ENCODE measurements at regions not wholly inside any gene's neighbourhood (a gene's known extent, or its start where the extent isn't known, plus 50 kb on each side); places are given as distances from the start of the nearest gene placed in this dataset.
"Not testable (repeated sequence)": the region's sequence is repeated elsewhere in the genome, so short reads cannot be mapped to it uniquely, and the experiment has no call there.

DNA sequence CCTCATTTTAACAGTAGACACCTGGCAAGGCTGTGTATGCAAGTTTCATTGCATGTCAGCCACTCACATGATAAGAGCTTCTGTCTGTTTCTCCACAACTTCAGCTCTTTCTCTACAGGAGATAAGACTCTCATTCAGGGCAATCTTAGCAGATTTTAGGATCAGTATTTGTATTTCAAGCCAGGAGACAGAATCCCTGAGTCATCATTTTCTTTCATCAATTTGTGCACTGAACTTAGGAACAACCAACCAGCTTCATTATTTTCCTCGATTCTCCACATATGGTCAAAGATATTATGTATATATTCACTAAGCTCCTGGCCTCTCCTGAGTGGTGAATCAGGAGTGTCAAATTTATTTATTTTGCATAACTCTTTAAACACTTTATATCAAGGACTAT is 181.8 kb upstream of the CCNH start:
- DNase-seq, result no peak

DNA sequence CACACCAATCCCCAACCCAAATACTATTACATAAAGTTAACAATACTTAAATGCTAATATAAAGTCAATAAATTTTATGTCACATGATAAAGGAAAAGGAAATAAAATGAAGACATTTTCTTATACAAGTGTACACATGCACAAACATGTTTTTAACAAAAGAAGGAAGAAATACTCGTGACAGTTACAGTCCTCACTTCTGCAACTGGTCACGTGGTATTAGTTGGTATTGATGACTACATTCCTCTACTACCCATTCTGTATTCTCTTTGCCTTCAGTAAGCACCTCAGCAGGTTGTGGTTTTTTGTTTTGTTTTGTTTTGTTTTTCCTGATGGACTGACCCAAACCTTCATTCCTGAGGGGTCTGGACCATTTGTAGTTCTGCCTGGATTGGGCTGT is 176.9 kb upstream of the CCNH start:
- DNase-seq, result no peak

DNA sequence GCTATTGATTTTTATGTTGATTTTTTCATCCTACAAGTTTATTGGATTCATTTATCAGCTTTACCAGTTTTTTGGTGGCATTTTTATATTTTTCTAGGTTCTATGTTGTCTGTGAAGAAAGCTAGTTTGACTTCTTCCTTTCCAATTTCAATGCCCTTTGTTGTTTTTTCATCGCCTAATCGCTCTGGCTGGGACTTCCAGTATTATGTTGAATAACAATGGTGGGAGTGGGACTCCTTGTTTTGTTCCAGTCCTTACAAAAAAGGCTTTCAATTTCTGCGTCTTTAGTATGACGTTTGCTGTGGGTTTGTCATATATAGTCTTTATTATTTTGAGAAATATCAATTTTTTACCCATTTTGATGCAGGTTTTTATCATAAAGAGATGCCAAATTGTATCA is 175.6 kb upstream of the CCNH start:
- no peak for DNase-seq

DNA sequence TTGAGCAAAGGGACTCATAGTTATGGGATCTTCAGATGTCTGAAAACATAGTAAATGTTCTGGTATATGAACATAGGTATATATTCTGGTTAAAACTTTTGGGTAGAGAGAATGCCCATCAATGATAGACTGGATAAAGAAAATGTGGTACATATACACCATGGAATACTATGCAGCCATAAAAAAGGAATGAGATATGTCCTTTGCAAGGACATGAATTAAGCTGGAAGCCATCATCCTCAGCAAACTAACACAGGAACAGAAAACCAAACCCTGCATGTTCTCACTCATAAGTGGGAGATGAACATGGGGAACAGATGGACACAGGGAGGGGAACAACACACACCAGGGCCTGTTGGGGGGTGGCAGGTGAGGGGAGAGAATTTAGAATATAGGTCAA is 171.0 kb upstream of the CCNH start:
- not testable (repeated sequence) for DNase-seq

DNA sequence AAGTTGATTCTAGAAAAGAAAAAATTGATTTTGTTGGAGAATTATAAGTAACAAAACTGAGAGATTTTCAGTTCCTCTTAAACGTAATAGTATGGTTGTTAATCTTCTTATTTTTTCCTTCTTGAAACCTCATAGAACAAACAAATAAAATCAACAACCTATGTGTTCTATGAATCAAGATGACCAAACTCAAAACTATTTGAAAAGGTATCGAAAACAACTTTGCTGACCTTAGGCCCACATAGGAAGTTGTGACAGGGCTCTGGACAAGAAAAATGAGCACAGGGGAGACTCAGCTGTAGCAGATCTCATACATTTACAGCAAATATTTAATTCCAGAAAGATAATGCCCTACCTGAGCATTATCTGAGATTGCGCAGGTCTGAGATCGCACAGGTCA is 169.4 kb upstream of the CCNH start:
- no peak for DNase-seq

GRCh38 chr5:87581661-87582060 is 168.9 kb upstream of the CCNH start:
- DNase-seq, result no peak

GRCh38 chr5:87579678-87580077 is 166.9 kb upstream of the CCNH start:
- DNase-seq, result no peak

DNA sequence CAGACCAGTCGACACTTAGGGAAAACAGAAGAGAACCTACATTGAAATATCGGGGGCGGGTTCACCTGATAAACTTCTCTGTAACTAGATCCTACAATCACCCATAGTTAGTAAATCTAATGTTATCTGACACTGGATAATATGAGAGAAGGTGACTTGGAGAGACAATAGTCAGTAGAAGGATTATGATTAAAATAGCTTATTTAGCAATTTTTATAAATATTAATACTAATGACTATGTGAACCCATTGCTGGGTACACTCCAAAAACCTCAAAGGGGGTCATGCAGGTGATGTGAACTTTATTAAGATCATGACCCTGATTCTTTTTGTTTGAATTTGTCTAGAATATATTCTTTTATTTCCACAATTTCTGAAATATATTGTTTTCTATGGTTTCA is 164.1 kb upstream of the CCNH start:
- DNase-seq, result no peak

GRCh38 chr5:87576306-87576705 is 163.6 kb upstream of the CCNH start:
- not testable (repeated sequence) for DNase-seq

- no peak for DNase-seq
These were observed 161.4 kb upstream of the CCNH start for GRCh38 chr5:87574106-87574505.

DNA sequence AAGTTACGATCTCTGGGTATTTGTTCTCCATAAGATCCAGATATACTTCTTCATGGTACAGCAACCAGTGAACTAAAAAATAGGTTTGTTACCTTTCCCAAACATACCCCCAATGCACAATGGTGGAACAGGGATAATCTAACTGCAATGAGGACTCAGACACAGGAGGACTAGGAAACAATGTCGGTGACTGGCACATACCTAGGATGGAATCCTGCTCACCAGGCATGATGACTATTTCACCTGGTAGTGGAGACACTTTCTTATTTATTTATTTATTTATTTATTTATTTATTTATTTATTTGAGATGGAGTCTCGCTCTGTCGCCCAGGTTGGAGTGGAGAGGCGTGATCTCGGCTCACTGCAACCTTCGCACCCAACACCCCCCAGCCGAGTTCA is 159.9 kb upstream of the CCNH start:
- no peak for DNase-seq

GRCh38 chr5:87572090-87572489 is 159.4 kb upstream of the CCNH start:
- no peak for DNase-seq

- DNase-seq, result no peak
These were observed 157.6 kb upstream of the CCNH start for GRCh38 chr5:87570366-87570765.

DNA sequence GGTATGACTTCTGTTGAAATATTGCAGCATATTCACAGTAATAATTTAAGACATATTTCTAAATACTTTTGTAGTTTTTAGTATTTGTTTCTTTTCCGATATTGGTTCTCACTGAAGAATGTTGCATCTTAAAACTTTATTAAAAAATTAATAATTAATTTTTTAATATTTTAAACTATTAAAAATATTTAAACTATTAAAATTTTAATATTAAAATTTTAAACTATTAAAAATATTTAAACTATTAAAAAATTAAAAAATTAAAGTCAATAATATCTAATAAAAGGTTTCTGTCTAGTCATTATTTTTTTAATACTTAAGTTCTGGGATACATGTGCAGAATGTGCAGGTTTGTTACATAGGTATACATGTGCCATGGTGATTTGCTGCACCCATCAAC is 149.3 kb upstream of the CCNH start:
- DNase-seq, result no peak

DNA sequence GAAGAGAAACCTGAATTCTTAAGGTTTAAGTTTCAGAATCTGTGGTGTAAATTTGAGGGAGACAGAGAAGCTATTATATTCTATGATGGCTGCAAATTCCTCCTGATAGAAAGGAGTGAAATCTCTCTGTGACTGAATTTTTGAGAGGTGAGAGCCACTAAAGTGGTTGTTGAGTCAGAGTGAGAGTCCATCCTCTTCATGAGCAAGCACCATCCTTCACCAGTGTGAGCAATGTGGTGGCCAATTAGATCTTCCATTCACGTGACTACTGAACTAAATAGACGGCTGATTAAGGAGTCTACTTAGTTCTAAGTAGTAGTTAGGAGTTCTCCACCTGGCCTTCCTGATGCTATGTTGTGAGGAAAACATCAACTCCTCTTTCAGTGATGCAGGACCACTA is 147.8 kb upstream of the CCNH start:
- no peak for DNase-seq

GRCh38 chr5:87551911-87552310 is 139.2 kb upstream of the CCNH start:
- no peak for DNase-seq

DNA sequence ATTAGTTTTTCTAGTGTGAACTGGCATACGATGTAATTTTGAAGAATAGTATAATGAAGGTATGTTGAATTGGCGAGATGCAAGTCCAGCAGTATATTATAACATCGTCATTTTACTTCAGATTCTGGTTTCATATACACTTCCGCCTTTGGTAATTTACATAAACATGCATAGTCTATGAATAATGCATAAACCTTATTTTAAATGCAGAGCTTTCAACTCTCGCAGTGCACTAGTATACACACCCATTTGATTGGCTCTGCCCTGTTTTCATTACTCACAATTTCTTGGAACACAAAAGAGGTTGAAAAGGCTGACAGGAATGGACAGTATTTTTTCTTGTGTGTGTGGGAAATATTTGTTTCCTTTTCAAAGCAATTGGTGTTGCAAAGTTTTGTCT is 128.9 kb upstream of the CCNH start:
- DNase-seq, result no peak

GRCh38 chr5:87541033-87541432 is 128.3 kb upstream of the CCNH start:
- no peak for DNase-seq

DNA sequence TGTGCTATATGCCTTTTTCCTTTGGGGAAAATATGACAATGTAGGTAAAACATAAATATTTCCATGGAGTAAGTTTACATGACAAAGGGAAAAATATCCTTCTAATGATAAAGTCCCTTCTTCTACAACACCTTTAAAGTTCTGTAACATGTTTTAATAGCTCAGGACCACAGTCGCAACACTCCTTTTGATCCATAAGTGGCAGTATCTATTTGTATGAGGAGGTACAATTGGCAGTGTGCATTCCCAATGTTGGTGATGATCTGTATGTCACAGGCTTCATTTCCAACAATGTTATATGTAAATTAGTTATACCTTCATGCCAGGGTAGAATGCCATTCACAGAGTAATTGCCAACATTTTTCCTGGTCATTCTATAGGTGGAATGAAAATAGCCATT is 127.1 kb upstream of the CCNH start:
- DNase-seq, result no peak

DNA sequence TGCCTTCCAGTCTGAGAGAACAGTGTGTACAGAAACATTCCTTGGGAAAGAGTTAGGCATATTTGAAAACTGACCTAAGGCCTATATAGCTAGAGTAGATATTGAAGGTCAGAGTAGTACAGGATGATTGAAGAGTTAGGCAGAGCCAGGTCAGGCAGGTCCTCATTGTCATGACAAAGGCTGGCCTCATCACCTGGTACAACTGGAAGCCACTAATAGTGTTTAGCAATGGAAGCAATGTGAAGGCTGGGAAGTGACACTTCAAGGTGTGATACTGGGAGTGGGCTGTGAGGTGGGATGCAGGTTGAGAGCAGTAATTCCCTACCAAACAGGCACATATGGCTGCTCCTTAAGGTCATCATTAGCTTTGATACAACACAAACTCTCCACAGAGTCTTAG is 123.6 kb upstream of the CCNH start:
- no peak for DNase-seq

DNA sequence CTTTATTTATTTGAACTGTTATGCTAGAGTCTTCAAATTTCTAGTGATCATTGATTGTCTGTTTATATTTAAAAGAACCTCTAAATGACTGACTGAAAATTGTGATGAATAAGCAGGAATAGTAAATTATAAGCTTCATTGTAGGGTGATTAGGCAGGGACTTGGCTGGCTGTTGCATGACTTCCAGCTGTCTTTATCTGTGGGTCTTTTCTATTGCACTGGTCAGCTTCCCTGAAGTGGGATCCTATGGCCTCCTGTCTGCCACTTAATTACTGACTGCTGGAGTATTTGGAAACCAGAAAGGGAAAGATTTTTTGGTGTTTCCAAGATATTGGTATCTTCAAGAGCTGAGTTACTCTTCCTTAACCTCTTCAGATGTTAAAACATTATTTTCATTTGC is 123.0 kb upstream of the CCNH start:
- DNase-seq, result no peak

- no peak for DNase-seq
These were observed 116.9 kb upstream of the CCNH start for GRCh38 chr5:87529486-87530076.

- DNase-seq, result no peak
These were observed 113.4 kb upstream of the CCNH start for GRCh38 chr5:87526131-87526530.

- no peak for DNase-seq
These were observed 111.5 kb upstream of the CCNH start for GRCh38 chr5:87524217-87524616.

GRCh38 chr5:87511778-87512177 is 99.0 kb upstream of the CCNH start:
- DNase-seq, result not testable (repeated sequence)

DNA sequence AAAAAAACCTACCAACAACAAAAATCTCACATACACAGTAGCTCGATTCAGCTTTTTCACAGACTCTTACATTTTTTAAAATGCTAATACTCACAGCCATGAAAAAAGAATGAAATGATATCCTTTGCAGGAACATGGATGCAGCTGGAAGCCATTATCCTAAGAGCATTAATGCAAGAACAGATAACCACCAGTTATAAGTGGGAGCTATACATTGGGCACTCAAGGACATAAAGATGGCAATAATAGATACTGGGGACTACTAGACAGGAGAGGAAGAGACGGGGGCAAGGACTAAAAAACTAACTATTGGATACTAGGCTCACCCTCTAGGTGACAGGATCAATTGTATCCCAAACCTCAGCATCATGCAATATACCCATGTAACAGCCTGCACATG is 90.3 kb upstream of the CCNH start:
- DNase-seq, result no peak

All from NCI-H1436 (cell line).